Thymus (tissue), 11 donors: ENCODE measurements at regions not wholly inside any gene's neighbourhood (a gene's known extent, or its start where the extent isn't known, plus 50 kb on each side); places are given as distances from the start of the nearest gene placed in this dataset.

Experiments used
- DNase-seq, 9 donors: peaks; one replicate each; pipeline ENCODE4 v3.0.0-alpha.2; 2013; ENCODE audit warnings: low spot score in 9 of 9, low read depth in 6 of 9, missing footprints in 1 of 9
- H3K27ac ChIP-seq, 2 donors: one replicate each; pipeline ENCODE4 v1.5.1; 2013; ENCODE audit warnings: control low read depth in 1 of 2, low read depth in 1 of 2, low read length in 1 of 2, mild to moderate bottlenecking in 1 of 2, moderate library complexity in 1 of 2
- H3K27me3 ChIP-seq, 2 donors: one replicate each; pipeline ENCODE4 v1.5.1; 2013; ENCODE audit warnings: low read length in 1 of 2; ENCODE audit not compliant: control insufficient read depth in 2 of 2, insufficient read depth in 1 of 2
- H3K36me3 ChIP-seq, 2 donors: one replicate each; pipeline ENCODE4 v1.5.1; 2013; ENCODE audit warnings: low read length in 1 of 2, mild to moderate bottlenecking in 1 of 2, moderate library complexity in 1 of 2; ENCODE audit not compliant: control insufficient read depth in 2 of 2, insufficient read depth in 2 of 2
- H3K4me1 ChIP-seq, 2 donors: one replicate each; pipeline ENCODE4 v1.5.1; 2013; ENCODE audit warnings: low read length in 2 of 2; ENCODE audit not compliant: control insufficient read depth in 2 of 2, insufficient read depth in 2 of 2
- H3K4me3 ChIP-seq, 2 donors: one replicate each; pipeline ENCODE4 v1.5.1; 2013; ENCODE audit warnings: low read length in 2 of 2, control low read depth in 1 of 2, mild to moderate bottlenecking in 1 of 2
- H3K9me3 ChIP-seq, 2 donors: one replicate each; pipeline ENCODE4 v1.5.1; 2013; ENCODE audit warnings: low read length in 1 of 2, mild to moderate bottlenecking in 1 of 2; ENCODE audit not compliant: control insufficient read depth in 2 of 2, insufficient read depth in 1 of 2
- WGBS: extraction: QIAGEN DNeasy Blood & Tissue Kit; methylation state at CpG from one replicate; pipeline ENCODE4 v1.1.7; 2013; 5-methylcytosine and 5-hydroxymethylcytosine counted together
- donor health status: healthy.

DNA sequence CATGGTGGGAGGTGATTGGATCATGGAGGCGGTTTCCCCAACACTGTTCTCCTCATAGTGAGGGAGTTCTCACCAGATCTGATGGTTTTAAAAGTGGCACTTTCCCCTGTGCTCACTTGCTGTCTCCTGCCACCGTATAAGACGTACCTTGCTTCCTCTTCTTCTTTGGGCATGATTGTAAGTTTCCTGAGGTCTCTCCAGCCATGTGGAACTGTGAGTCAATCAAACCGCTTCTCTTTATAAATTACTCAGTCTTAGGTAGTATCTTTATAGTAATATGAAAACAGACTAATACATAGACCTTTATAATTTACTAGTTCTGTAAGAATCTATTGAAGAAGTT, 82.5 kb upstream of the PITX2 start:
- Histone ChIP-seq H3K4me1 (no peaks in the 10 kb centered on the region), H3K9me3 (no peaks in the 10 kb centered on the region), H3K4me3 (no peak overlapping the region), H3K27me3 (no peaks in the 10 kb centered on the region), H3K27ac (no peak overlapping the region), H3K36me3 (no peaks in the 10 kb centered on the region)
- WGBS = 96% methylated on average over 4 of the region's 4 CpGs
- DNase-seq = no peak

DNA sequence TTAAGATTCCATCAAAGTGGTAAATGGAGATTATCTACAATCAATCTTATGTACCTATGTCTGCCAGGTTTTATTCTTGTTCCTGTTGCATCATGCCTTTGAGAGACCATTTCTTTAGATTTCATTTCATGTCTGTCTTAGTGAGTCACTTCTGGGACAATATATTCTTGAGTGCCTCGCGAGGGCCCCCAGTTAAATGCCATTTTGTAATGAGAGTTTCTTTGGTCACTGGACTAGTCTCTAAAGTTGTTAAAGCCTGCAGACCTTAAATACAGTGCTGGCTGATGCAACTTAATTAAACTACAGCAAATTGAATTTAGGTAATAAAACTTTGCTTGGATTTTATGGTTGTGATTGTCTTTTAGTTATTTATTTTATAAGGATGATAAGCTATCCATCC, 87.2 kb upstream of the PITX2 start:
- Histone ChIP-seq H3K4me1 (no peaks in the 10 kb centered on the region), H3K36me3 (no peaks in the 10 kb centered on the region), H3K9me3 (no peaks in the 10 kb centered on the region), H3K27me3 (no peaks in the 10 kb centered on the region), H3K27ac (no peak overlapping the region), H3K4me3 (no peak overlapping the region)
- WGBS = 96% methylated on average over 2 of the region's 2 CpGs
- DNase-seq = no peak

DNA sequence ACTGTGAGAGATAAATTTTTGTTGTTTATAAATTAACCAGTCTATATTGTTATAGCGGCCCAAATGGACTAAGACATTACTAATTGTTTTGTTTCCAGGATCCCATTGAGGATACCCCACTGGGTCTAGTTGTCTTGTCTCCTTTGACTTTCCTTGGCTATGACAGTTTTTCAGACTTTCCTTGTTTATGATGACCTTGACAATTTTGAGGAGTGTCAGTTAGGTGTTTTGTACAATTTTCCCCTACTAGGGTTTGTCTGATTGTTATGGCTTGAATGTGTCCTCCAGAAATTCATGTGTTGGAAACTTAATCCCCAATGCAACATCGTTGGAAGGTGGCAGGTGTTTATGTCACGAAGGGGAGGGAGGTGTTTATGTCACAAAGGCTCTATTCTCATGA, 89.6 kb upstream of the PITX2 start:
- H3K4me1 ChIP-seq = no peaks in the 10 kb centered on the region
- 91% methylated on average over 3 of the region's 3 CpGs for WGBS
- H3K4me3 ChIP-seq = no peak overlapping the region
- DNase-seq = no peak
- H3K9me3 ChIP-seq = no peaks in the 10 kb centered on the region
- H3K36me3 ChIP-seq = no peaks in the 10 kb centered on the region
- H3K27me3 ChIP-seq = no peaks in the 10 kb centered on the region
- H3K27ac ChIP-seq = no peak overlapping the region

- Histone ChIP-seq H3K36me3 (no peaks in the 10 kb centered on the region), H3K27me3 (no peaks in the 10 kb centered on the region), H3K4me3 (no peak overlapping the region), H3K4me1 (no peaks in the 10 kb centered on the region), H3K27ac (no peak overlapping the region), H3K9me3 (no peaks in the 10 kb centered on the region)
- 95% methylated on average over 3 of the region's 3 CpGs for WGBS
- no peak for DNase-seq
These were observed 107.4 kb upstream of the PITX2 start for GRCh38 chr4:110730318-110730717.

DNA sequence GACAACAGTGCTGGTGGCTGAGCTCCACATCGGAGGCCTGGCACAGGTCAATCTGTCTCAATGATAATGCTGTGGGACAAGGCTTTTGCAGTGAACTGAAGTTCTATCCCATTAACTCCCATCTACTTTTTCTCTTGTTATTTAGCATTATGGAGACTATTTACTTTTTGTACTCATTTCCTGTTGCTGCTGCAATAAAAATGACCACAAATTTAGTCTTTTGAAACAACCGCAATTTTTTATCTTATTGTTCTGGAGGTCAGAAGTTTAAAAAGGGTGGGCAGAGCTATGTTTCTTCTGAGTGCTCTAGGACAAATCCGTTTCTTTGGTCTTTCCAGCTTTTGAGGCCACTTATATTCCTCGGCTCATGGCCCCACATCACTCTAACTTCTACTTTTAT, 111.0 kb upstream of the PITX2 start:
- no peaks in the 10 kb centered on the region for H3K4me1 ChIP-seq

GRCh38 chr4:110735686-110736085, 112.8 kb upstream of the PITX2 start:
- Histone ChIP-seq H3K27ac (no peak overlapping the region), H3K4me3 (no peak overlapping the region), H3K27me3 (no peaks in the 10 kb centered on the region), H3K36me3 (no peaks in the 10 kb centered on the region), H3K4me1 (no peaks in the 10 kb centered on the region), H3K9me3 (no peaks in the 10 kb centered on the region)
- DNase-seq = no peak
- 100% methylated on average over 1 of the region's 1 CpG for WGBS

More for the DNA sequence above, 111.0 kb upstream of the PITX2 start:
- H3K9me3 ChIP-seq = no peaks in the 10 kb centered on the region
- H3K36me3 ChIP-seq = no peaks in the 10 kb centered on the region
- no peak overlapping the region for H3K4me3 ChIP-seq
- H3K27ac ChIP-seq = no peak overlapping the region
- no peak for DNase-seq
- no peaks in the 10 kb centered on the region for H3K27me3 ChIP-seq
- 90% methylated on average over 4 of the region's 4 CpGs for WGBS

DNA sequence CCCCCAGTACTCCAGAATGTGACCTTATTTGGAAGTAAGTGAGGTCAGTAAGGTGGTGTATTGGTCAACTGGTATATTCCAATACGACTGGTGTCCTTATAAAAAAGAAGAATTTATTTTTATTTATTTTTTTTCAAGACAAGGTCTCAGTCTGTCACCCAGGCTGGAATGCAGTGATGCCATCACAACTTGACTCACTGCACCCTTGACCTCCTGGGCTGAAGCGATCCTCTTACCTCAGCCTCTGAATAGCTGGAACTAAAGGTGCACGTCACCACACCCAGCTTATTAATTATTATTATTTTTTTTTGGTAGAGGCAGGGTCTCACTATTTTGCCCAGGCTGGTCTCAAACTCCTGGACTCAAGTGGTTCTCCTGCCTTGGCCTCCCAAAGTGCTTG, 115.1 kb upstream of the PITX2 start:
- no peaks in the 10 kb centered on the region for H3K4me1 ChIP-seq
- H3K27me3 ChIP-seq = no peaks in the 10 kb centered on the region
- no peak for DNase-seq
- H3K9me3 ChIP-seq = no peaks in the 10 kb centered on the region
- no peak overlapping the region for H3K4me3 ChIP-seq
- H3K36me3 ChIP-seq = no peaks in the 10 kb centered on the region
- H3K27ac ChIP-seq = no peak overlapping the region
- WGBS = 88% methylated on average over 3 of the region's 3 CpGs

DNA sequence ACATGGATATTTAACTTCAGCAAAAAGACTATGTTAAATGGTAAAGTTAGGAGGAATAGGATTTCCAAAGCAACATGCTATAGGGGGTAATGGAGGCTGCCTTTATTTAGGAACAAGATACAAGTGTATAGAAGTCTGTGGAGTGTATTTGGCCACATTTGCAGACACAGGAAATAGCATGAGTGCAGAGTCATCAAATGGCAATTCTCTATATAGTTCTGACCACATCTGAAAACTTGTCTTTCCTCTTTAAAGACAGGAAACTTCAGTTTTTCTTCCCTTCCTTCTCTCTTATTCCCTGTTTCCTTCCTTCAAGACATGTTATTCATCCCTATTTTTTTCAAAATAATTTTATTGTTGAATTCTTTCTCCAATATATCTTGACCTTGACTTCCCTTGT, 119.3 kb upstream of the PITX2 start:
- Histone ChIP-seq H3K4me1 (no peaks in the 10 kb centered on the region), H3K36me3 (no peaks in the 10 kb centered on the region), H3K27me3 (no peaks in the 10 kb centered on the region), H3K27ac (no peak overlapping the region), H3K4me3 (no peak overlapping the region), H3K9me3 (no peaks in the 10 kb centered on the region)
- DNase-seq = no peak

DNA sequence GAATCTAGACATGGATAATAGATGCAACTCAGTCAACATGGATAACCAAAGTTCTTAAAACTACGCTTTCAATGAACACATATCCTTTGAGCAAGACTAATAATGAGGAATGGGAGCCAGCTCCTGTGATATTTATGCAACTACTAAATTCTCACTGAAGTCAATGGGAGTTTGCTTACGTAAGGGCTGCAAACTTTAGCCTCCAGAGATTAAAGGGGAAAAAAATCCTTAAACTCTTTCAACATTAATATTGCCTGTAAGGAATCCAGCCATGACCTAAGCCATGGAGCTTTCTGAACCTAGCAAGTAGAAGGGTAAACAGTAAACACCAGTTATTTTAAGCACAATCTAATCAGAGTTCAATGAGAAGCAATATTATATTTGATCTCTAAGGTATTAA, 125.2 kb upstream of the PITX2 start:
- 97% methylated on average over 2 of the region's 2 CpGs for WGBS
- no peaks in the 10 kb centered on the region for H3K9me3 ChIP-seq

GRCh38 chr4:110751183-110751582, 128.3 kb upstream of the PITX2 start:
- Histone ChIP-seq H3K4me3 (no peak overlapping the region), H3K36me3 (no peaks in the 10 kb centered on the region), H3K4me1 (no peaks in the 10 kb centered on the region), H3K9me3 (no peaks in the 10 kb centered on the region), H3K27ac (no peak overlapping the region), H3K27me3 (no peaks in the 10 kb centered on the region)
- no peak for DNase-seq
- WGBS = 97% methylated on average over 3 of the region's 3 CpGs

More for the DNA sequence above, 125.2 kb upstream of the PITX2 start:
- H3K4me3 ChIP-seq = no peak overlapping the region
- no peak overlapping the region for H3K27ac ChIP-seq
- no peaks in the 10 kb centered on the region for H3K27me3 ChIP-seq
- H3K36me3 ChIP-seq = no peaks in the 10 kb centered on the region
- no peaks in the 10 kb centered on the region for H3K4me1 ChIP-seq
- DNase-seq = no peak
